ENCODE measurements at regions not wholly inside any gene's neighbourhood (a gene's known extent, or its start where the extent isn't known, plus 50 kb on each side); places are given as distances from the start of the nearest gene placed in this dataset.

- Histone ChIP-seq H3K9ac (no peak overlapping the region), H3K4me2 (no peak overlapping the region), H3F3A (replicated peaks; ENCODE audit: insufficient read depth) (no peaks in the 10 kb centered on the region), H3K4me3 (ENCODE audit: low read depth in 2 of 2, low read length in 1 of 2) (no peak overlapping the region), H3K9me3 (no peaks in the 10 kb centered on the region), H2AFZ (ENCODE audit: low read depth) (no peak overlapping the region), H4K20me1 (ENCODE audit: insufficient read depth) (no peaks in the 10 kb centered on the region), H3K36me3 (replicated peaks in 1 of 2; ENCODE audit: control insufficient read depth in 1 of 2, insufficient read depth in 2 of 2, low read length in 1 of 2) (no peaks in the 10 kb centered on the region), H3K4me1 (ENCODE audit: control insufficient read depth in 1 of 2, insufficient read depth in 2 of 2, low read depth in 1 of 2, low read length in 1 of 2) (no peaks in the 10 kb centered on the region), H3K27me3 (ENCODE audit: insufficient read depth) (no peaks in the 10 kb centered on the region), H3K9me2 (no peaks in the 10 kb centered on the region), H3K79me2 (ENCODE audit: insufficient read depth) (no peaks in the 10 kb centered on the region), H3K27ac (ENCODE audit: low read depth in 2 of 2, low read length in 1 of 2) (no peak overlapping the region)
- POLR2A ChIA-PET = no interaction called here
- no peak for DNase-seq
- 21% methylated on average over 1 of the region's 1 CpG for WGBS (ENCODE audit: low lambda C conversion rate)
- CTCF ChIA-PET = no interaction called here
- TF ChIP-seq RCOR1 (IDR thresholded peaks at IDR 0.05; ENCODE audit: low read length) = no peak
- no peak for TF ChIP-seq FOXM1 (IDR thresholded peaks at IDR 0.05; ENCODE audit: low read depth)
- no peak for TF ChIP-seq GATA2 (CRISPR knock-in tag; IDR thresholded peaks at IDR 0.05)
- TF ChIP-seq RXRA (IDR thresholded peaks at IDR 0.05; ENCODE audit: borderline replicate concordance, low read depth) = no peak
- no peak for TF ChIP-seq MXI1 (IDR thresholded peaks at IDR 0.05; ENCODE audit: low read depth, low read length)
- TF ChIP-seq USF2 (IDR thresholded peaks at IDR 0.05; ENCODE audit: borderline replicate concordance, low read depth, low read length) = no peak
- TF ChIP-seq EP300 (IDR thresholded peaks at IDR 0.05; ENCODE audit: borderline replicate concordance in 1 of 2, low read depth in 1 of 2, low read length in 1 of 2) = no peak
- no peak for TF ChIP-seq REST (IDR thresholded peaks at IDR 0.05; ENCODE audit: low read depth, low read length)
Measured at GRCh38 chr12:40579687-40580086, 112.6 kb upstream of the CNTN1 start.

- no peaks in the 10 kb centered on the region for H3K27me3 ChIP-seq (ENCODE audit: insufficient read depth)
- no peaks in the 10 kb centered on the region for H3F3A ChIP-seq (replicated peaks; ENCODE audit: insufficient read depth)
- no peaks in the 10 kb centered on the region for H3K4me1 ChIP-seq (ENCODE audit: control insufficient read depth in 1 of 2, insufficient read depth in 2 of 2, low read depth in 1 of 2, low read length in 1 of 2)
- DNase-seq = no peak
- CTCF ChIA-PET = interaction anchor here (0.7 kb wide), 1 partner anchor 220 kb away, joined by 3 read pairs; no protein-coding TSS in a partner anchor
- no peaks in the 10 kb centered on the region for H3K79me2 ChIP-seq (ENCODE audit: insufficient read depth)
- H3K36me3 ChIP-seq (replicated peaks in 1 of 2; ENCODE audit: control insufficient read depth in 1 of 2, insufficient read depth in 2 of 2, low read length in 1 of 2) = no peaks in the 10 kb centered on the region
- TF ChIP-seq SMC3 (IDR thresholded peaks at IDR 0.05; ENCODE audit: low read depth, low read length) (no peak), ZBTB33 (IDR thresholded peaks at IDR 0.05; ENCODE audit: borderline replicate concordance, low read depth) (no peak), NFIC (IDR thresholded peaks at IDR 0.05; ENCODE audit: borderline replicate concordance) (no peak), GABPA (IDR thresholded peaks at IDR 0.05; ENCODE audit: low read depth) (no peak), TCF12 (IDR thresholded peaks at IDR 0.05) (no peak)
- POLR2A ChIA-PET = no interaction called here
- H3K4me2 ChIP-seq = no peak overlapping the region
- no peak overlapping the region for H3K27ac ChIP-seq (ENCODE audit: low read depth in 2 of 2, low read length in 1 of 2)
- H3K4me3 ChIP-seq (ENCODE audit: low read depth in 2 of 2, low read length in 1 of 2) = no peak overlapping the region
- H4K20me1 ChIP-seq (ENCODE audit: insufficient read depth) = no peaks in the 10 kb centered on the region
- no peaks in the 10 kb centered on the region for H3K9me2 ChIP-seq
- H2AFZ ChIP-seq (ENCODE audit: low read depth) = no peak overlapping the region
- WGBS (ENCODE audit: low lambda C conversion rate) = 45% methylated on average over 2 of the region's 2 CpGs
- no peaks in the 10 kb centered on the region for H3K9me3 ChIP-seq
- no peak overlapping the region for H3K9ac ChIP-seq
Measured at GRCh38 chr12:40580346-40580745, 111.9 kb upstream of the CNTN1 start.
